HCT116 (cell line): ENCODE measurements at regions not wholly inside any gene's neighbourhood (a gene's known extent, or its start where the extent isn't known, plus 50 kb on each side); places are given as distances from the start of the nearest gene placed in this dataset.

Experiments
- ATAC-seq: fragments of 200-7000 bp; cut with Tn5 transposase; 2 replicates; pipeline ENCODE4 v1.9.1; 2020; ENCODE audit warnings: mild to moderate bottlenecking, moderate library complexity
- BruUV-seq: library from RNA; stranded (reverse); fragments of 400-500 nt; replicated peaks from 2 replicates; lab custom pipeline; 2021; lab: Mats Ljungman, UMichigan
- CTCF ChIA-PET: fragments of 300-600 bp; sonication (Branson Sonifier 250); formaldehyde crosslinking; loops from one replicate; lab custom pipeline; 2021; ENCODE audit warnings: antibody characterized with exemption; lab: Charles Lee
- POLR2A ChIA-PET: fragments of 300-600, 350-600 bp; sonication (Branson Sonifier 250); formaldehyde crosslinking; loops from one replicate; lab custom pipeline; 2021; ENCODE audit warnings: antibody characterized with exemption; lab: Charles Lee
- RAD21 ChIA-PET, 2 experiments: fragments of 300-600 bp; sonication (Branson Sonifier 250); formaldehyde crosslinking; loops; one replicate each; lab custom pipeline; 2023; ENCODE audit warnings: low total read pairs in 2 of 2; ENCODE audit not compliant: uncharacterized antibody in 2 of 2, unreplicated experiment in 2 of 2, low non-redundant PET in 1 of 2; lab: Charles Lee
- DNase-seq: peaks from one replicate; pipeline ENCODE4 v3.0.0-alpha.2; 2010; ENCODE audit warnings: low read depth, low spot score
- H2AFZ ChIP-seq: fragments of 200-600 bp; shearing (Covaris generic), sonication (generic); 2 replicates; pipeline ENCODE4 v1.6.1; 2017; ENCODE audit warnings: low read depth, mixed run types, mixed read lengths, antibody characterized with exemption, low read length; ENCODE audit not compliant: poor library complexity, severe bottlenecking
- H3K27ac ChIP-seq: 2 replicates; pipeline ENCODE4 v1.5.1; 2012; ENCODE audit warnings: low read depth, low read length
- H3K27me3 ChIP-seq: fragments of 200-600 bp; sonication (generic); 2 replicates; pipeline ENCODE4 v1.6.1; 2016; ENCODE audit warnings: mixed run types, low read length, mixed read lengths; ENCODE audit not compliant: insufficient read depth
- H3K36me3 ChIP-seq, 2 experiments: fragments of 200-500 bp in 1 of 2; fragments of 200-600 bp in 1 of 2; sonication (Bioruptor generic) in 1 of 2; sonication (generic) in 1 of 2; 2 replicates each; pipeline versions ENCODE4 v1.5.1 to v1.6.1; 2014 to 2016; ENCODE audit warnings: low read length in 2 of 2, inconsistent platforms in 1 of 2, mixed read lengths in 1 of 2, mixed run types in 1 of 2; ENCODE audit not compliant: insufficient read depth in 2 of 2, control insufficient read depth in 1 of 2
- H3K4me1 ChIP-seq, 2 experiments: fragments of 200-600 bp in 1 of 2; sonication (generic) in 1 of 2; 2 replicates each; pipeline versions ENCODE4 v1.5.1 to v1.6.1; 2012 to 2017; ENCODE audit warnings: low read length in 2 of 2, inconsistent platforms in 1 of 2, mild to moderate bottlenecking in 1 of 2, mixed read lengths in 1 of 2, mixed run types in 1 of 2, moderate library complexity in 1 of 2; ENCODE audit not compliant: insufficient read depth in 2 of 2, control insufficient read depth in 1 of 2
- H3K4me2 ChIP-seq: fragments of 200-600 bp; sonication (generic); 2 replicates; pipeline ENCODE4 v1.6.1; 2017; ENCODE audit warnings: mixed run types, low read length, mixed read lengths
- H3K4me3 ChIP-seq, 2 experiments: fragments of 200-600 bp in 1 of 2; sonication (generic) in 1 of 2; replicated peaks in 1 of 2; 2 replicates each; pipeline ENCODE4 v1.5.1; 2011 to 2016; ENCODE audit warnings: low read length in 2 of 2, control low read depth in 1 of 2, low read depth in 1 of 2, mild to moderate bottlenecking in 1 of 2, mixed read lengths in 1 of 2, mixed run types in 1 of 2
- H3K79me2 ChIP-seq: fragments of 200-600 bp; sonication (generic); 2 replicates; pipeline ENCODE4 v1.6.1; 2017; ENCODE audit warnings: mild to moderate bottlenecking, mixed run types, low read length, moderate library complexity, mixed read lengths; ENCODE audit not compliant: insufficient read depth
- H3K9ac ChIP-seq: fragments of 200-600 bp; sonication (generic); 2 replicates; pipeline ENCODE4 v1.6.1; 2016; ENCODE audit warnings: low read length, mixed read lengths
- H3K9me2 ChIP-seq: fragments of 200-600 bp; sonication (generic), shearing (Covaris generic); 2 replicates; pipeline ENCODE4 v1.6.1; 2017; ENCODE audit warnings: mixed run types, mild to moderate bottlenecking, moderate library complexity; ENCODE audit not compliant: insufficient read depth
- H3K9me3 ChIP-seq, 2 experiments: fragments of 200-500 bp in 1 of 2; fragments of 200-600 bp in 1 of 2; sonication (Bioruptor generic) in 1 of 2; sonication (generic) in 1 of 2; 2 replicates each; pipeline ENCODE4 v1.6.1; 2014 to 2017; ENCODE audit warnings: low read length in 2 of 2, mixed read lengths in 2 of 2, inconsistent platforms in 1 of 2, low read depth in 1 of 2, mild to moderate bottlenecking in 1 of 2, mixed run types in 1 of 2, moderate library complexity in 1 of 2; ENCODE audit not compliant: control insufficient read depth in 1 of 2, insufficient read depth in 1 of 2
- H4K20me1 ChIP-seq: fragments of 200-600 bp; sonication (generic), shearing (Covaris generic); 2 replicates; pipeline ENCODE4 v1.6.1; 2017; ENCODE audit warnings: mixed run types, mild to moderate bottlenecking, moderate library complexity; ENCODE audit not compliant: insufficient read depth
- CEBPB ChIP-seq: IDR thresholded peaks from 2 replicates; pipeline ENCODE4 v1.6.1; 2012; ENCODE audit warnings: low read depth
- ELF1 ChIP-seq: IDR thresholded peaks from 2 replicates; pipeline ENCODE4 v1.6.1; 2012; ENCODE audit warnings: low read depth, borderline replicate concordance
- EZH2 ChIP-seq: fragments of 200-600 bp; sonication (generic); IDR thresholded peaks from 2 replicates; pipeline ENCODE4 v1.6.1; 2017; ENCODE audit warnings: antibody characterized with exemption, mixed run types
- EZH2phosphoT487 ChIP-seq: fragments of 200-600 bp; IDR thresholded peaks from 2 replicates; pipeline ENCODE4 v1.6.1; 2018; ENCODE audit warnings: antibody characterized with exemption, borderline replicate concordance
- FOSL1 ChIP-seq: IDR thresholded peaks from 2 replicates; pipeline ENCODE4 v1.6.1; 2012; ENCODE audit warnings: low read depth
- JUND ChIP-seq: IDR thresholded peaks from 2 replicates; pipeline ENCODE4 v1.6.1; 2012
- POLR2A ChIP-seq: IDR thresholded peaks from 2 replicates; pipeline ENCODE4 v1.7.0; 2011; ENCODE audit warnings: borderline replicate concordance; ENCODE audit not compliant: insufficient read depth, insufficient read length; ENCODE audit errors: extremely low read depth
- POLR2AphosphoS5 ChIP-seq: IDR thresholded peaks from 2 replicates; pipeline ENCODE4 v1.6.1; 2011; ENCODE audit warnings: mild to moderate bottlenecking, low read depth, low read length, moderate library complexity
- RAD21 ChIP-seq: IDR thresholded peaks from 2 replicates; pipeline ENCODE4 v1.6.1; 2012; ENCODE audit warnings: low read depth, mild to moderate bottlenecking
- SIN3A ChIP-seq: IDR thresholded peaks from 2 replicates; pipeline ENCODE4 v1.6.1; 2012; ENCODE audit warnings: low read depth
- SP1 ChIP-seq: IDR thresholded peaks from 2 replicates; pipeline ENCODE4 v1.6.1; 2012; ENCODE audit warnings: low read depth
- SRF ChIP-seq: IDR thresholded peaks from 2 replicates; pipeline ENCODE4 v1.6.1; 2012; ENCODE audit warnings: low read depth
- TCF7L2 ChIP-seq: IDR thresholded peaks from 2 replicates; pipeline ENCODE4 v1.7.0; 2011; ENCODE audit warnings: borderline replicate concordance, inconsistent platforms; ENCODE audit not compliant: insufficient read depth, insufficient read length; ENCODE audit errors: extremely low read depth
- YY1 ChIP-seq: IDR thresholded peaks from 2 replicates; pipeline ENCODE4 v1.6.1; 2011; ENCODE audit warnings: low read length, low read depth, moderate library complexity, mild to moderate bottlenecking; ENCODE audit not compliant: insufficient replicate concordance; ENCODE audit errors: extremely low read depth
- ZFX ChIP-seq: fragments of 450-650 bp; IDR thresholded peaks from 2 replicates; pipeline ENCODE4 v1.6.1; 2017
- ZNF274 ChIP-seq: fragments of 200-500 bp; sonication (Bioruptor generic); IDR thresholded peaks from 2 replicates; pipeline ENCODE4 v1.6.1; 2014; ENCODE audit warnings: mild to moderate bottlenecking, low read depth, low read length, inconsistent platforms
- intact Hi-C: fragments of 100-400 bp; cut with micrococcal nuclease; formaldehyde crosslinking; loops from 2 replicates; pipeline ENCODE4 v1.10.0; 2022
- TF ChIP-seq, protein P1 (sequence below): IDR thresholded peaks from 2 replicates; pipeline ENCODE4 v1.6.1; 2012
- TF ChIP-seq, protein P2 (sequence below), 3 experiments: fragments of 200-600 bp in 1 of 3; sonication (generic) in 1 of 3; IDR thresholded peaks in 2 of 3; conservative IDR thresholded peaks in 1 of 3; 2 replicates each; pipeline ENCODE4 v1.5.1; 2012 to 2017; ENCODE audit warnings: low read depth in 2 of 3, low read length in 2 of 3, antibody characterized with exemption in 1 of 3, borderline replicate concordance in 1 of 3, control low read depth in 1 of 3, mild to moderate bottlenecking in 1 of 3, mixed read lengths in 1 of 3, mixed run types in 1 of 3, moderate library complexity in 1 of 3; ENCODE audit not compliant: insufficient read depth in 1 of 3
- TF ChIP-seq, protein P3 (sequence below): IDR thresholded peaks from 2 replicates; pipeline ENCODE4 v1.6.1; 2012

DNA sequence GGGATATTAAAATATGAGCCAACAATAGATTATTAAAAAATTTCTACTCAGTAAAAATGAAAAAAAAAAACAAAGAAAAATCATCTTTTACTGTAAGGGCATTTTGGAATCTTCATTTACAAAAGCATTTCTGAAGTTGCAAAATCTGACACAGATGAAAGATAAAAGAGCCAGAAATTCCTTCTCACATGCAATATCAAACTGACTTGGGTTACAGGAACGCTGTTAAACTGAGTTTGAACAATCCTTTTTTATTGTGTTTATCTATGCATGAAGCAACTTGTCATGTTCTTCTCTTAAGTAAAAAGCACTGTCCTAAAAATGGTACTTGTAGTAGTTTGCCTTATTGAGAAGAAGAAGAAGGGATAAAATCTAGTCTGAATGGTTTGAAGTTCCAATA is 468.5 kb upstream of the KCNMB2 start:
- intact Hi-C loops, result no loop called here
- Histone ChIP-seq H3K36me3 (no peaks in the 10 kb centered on the region), H3K27me3 (no peaks in the 10 kb centered on the region), H3K4me1 (no peaks in the 10 kb centered on the region), H3K4me2 (no peak overlapping the region), H3K4me3 (no peak overlapping the region), H3K79me2 (no peaks in the 10 kb centered on the region), H3K9me2 (no peaks in the 10 kb centered on the region), H4K20me1 (no peaks in the 10 kb centered on the region), H3K9ac (no peak overlapping the region), H2AFZ (no peak overlapping the region), H3K9me3 (no peaks in the 10 kb centered on the region), H3K27ac (no peak overlapping the region)
- ChIA-PET POLR2A (no interaction called here), CTCF (no interaction called here), RAD21 (no interaction called here)
- no TSS peak for BruUV-seq
- TF ChIP-seq YY1 (no peak), ELF1 (no peak), SIN3A (no peak), SRF (no peak), EZH2 (no peak), POLR2AphosphoS5 (no peak)
- TF ChIP-seq, protein P1, sequence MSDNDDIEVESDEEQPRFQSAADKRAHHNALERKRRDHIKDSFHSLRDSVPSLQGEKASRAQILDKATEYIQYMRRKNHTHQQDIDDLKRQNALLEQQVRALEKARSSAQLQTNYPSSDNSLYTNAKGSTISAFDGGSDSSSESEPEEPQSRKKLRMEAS, result no peak
- no peak for ATAC-seq
- no peak for DNase-seq

GRCh38 chr3:178072391-178073305 is 463.6 kb upstream of the KCNMB2 start:
- no peak overlapping the region for H3K4me3 ChIP-seq
- intact Hi-C loops, result no loop called here
- no peaks in the 10 kb centered on the region for H3K27me3 ChIP-seq
- no peaks in the 10 kb centered on the region for H3K9me3 ChIP-seq
- H3K27ac ChIP-seq, result no peak overlapping the region
- no peaks in the 10 kb centered on the region for H3K4me1 ChIP-seq
- ChIA-PET CTCF (interaction anchor here (1.5 kb wide), 1 partner anchor 12 kb away, joined by 6 read pairs; no protein-coding TSS in a partner anchor), POLR2A (no interaction called here), RAD21 (no interaction called here)
- no peaks in the 10 kb centered on the region for H4K20me1 ChIP-seq
- no peak for ATAC-seq
- BruUV-seq, result no TSS peak
- no peaks in the 10 kb centered on the region for H3K79me2 ChIP-seq
- no peak overlapping the region for H3K9ac ChIP-seq
- H3K36me3 ChIP-seq, result no peaks in the 10 kb centered on the region
- H2AFZ ChIP-seq, result no peak overlapping the region
- H3K4me2 ChIP-seq, result no peak overlapping the region
- DNase-seq, result no peak
- no peaks in the 10 kb centered on the region for H3K9me2 ChIP-seq
- TF ChIP-seq EZH2, result no peak
- TF ChIP-seq EZH2phosphoT487, result no peak
- no peak for TF ChIP-seq CEBPB
- no peak for TF ChIP-seq POLR2A
- TF ChIP-seq RAD21, result no peak
- TF ChIP-seq ZNF274, result no peak
- TF ChIP-seq SP1, result no peak
- no peak for TF ChIP-seq ELF1
- no peak for TF ChIP-seq FOSL1
- TF ChIP-seq, protein P2, sequence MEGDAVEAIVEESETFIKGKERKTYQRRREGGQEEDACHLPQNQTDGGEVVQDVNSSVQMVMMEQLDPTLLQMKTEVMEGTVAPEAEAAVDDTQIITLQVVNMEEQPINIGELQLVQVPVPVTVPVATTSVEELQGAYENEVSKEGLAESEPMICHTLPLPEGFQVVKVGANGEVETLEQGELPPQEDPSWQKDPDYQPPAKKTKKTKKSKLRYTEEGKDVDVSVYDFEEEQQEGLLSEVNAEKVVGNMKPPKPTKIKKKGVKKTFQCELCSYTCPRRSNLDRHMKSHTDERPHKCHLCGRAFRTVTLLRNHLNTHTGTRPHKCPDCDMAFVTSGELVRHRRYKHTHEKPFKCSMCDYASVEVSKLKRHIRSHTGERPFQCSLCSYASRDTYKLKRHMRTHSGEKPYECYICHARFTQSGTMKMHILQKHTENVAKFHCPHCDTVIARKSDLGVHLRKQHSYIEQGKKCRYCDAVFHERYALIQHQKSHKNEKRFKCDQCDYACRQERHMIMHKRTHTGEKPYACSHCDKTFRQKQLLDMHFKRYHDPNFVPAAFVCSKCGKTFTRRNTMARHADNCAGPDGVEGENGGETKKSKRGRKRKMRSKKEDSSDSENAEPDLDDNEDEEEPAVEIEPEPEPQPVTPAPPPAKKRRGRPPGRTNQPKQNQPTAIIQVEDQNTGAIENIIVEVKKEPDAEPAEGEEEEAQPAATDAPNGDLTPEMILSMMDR (IDR thresholded peaks at IDR 0.05 in 2 of 3, conservative IDR thresholded peaks at IDR 0.05 in 1 of 3; ENCODE audit: borderline replicate concordance in 1 of 3, insufficient read depth in 1 of 3, low read depth in 2 of 3, low read length in 2 of 3), result no peak
- TF ChIP-seq, protein P3, sequence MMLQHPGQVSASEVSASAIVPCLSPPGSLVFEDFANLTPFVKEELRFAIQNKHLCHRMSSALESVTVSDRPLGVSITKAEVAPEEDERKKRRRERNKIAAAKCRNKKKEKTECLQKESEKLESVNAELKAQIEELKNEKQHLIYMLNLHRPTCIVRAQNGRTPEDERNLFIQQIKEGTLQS, result no peak
- TF ChIP-seq SRF, result no peak
- no peak for TF ChIP-seq POLR2AphosphoS5
- TF ChIP-seq JUND, result no peak
- TF ChIP-seq TCF7L2, result no peak
- no peak for TF ChIP-seq ZFX
